SK-N-SH (cell line): ENCODE measurements at regions not wholly inside any gene's neighbourhood (a gene's known extent, or its start where the extent isn't known, plus 50 kb on each side); places are given as distances from the start of the nearest gene placed in this dataset.

Source experiments
- CTCF ChIA-PET: fragments of 300-600, 350-600 bp; formaldehyde crosslinking; extraction: SDS; loops from one replicate; lab custom pipeline; 2021; lab: Yijun Ruan, JAX
- POLR2A ChIA-PET: fragments of 350-600 bp; sonication (Branson Sonifier 250); formaldehyde crosslinking; extraction: SDS; loops from one replicate; lab custom pipeline; 2020; ENCODE audit warnings: antibody characterized with exemption, inconsistent platforms; lab: Yijun Ruan, JAX
- DNase-seq: peaks from one replicate; pipeline ENCODE4 v3.0.0; 2012
- H2AFZ ChIP-seq: fragments of 200-600 bp; sonication (generic); 2 replicates; pipeline ENCODE4 v1.8.1; 2016; ENCODE audit warnings: antibody characterized with exemption, mild to moderate bottlenecking, low read depth
- H3F3A ChIP-seq: fragments of 200-600 bp; sonication (generic); replicated peaks from 2 replicates; pipeline ENCODE3; 2016; ENCODE audit warnings: antibody characterized with exemption, mild to moderate bottlenecking; ENCODE audit not compliant: insufficient read depth
- H3K27ac ChIP-seq, 2 experiments: fragments of 200-500 bp in 1 of 2; fragments of 200-600 bp in 1 of 2; sonication (Bioruptor generic) in 1 of 2; sonication (generic), shearing (Covaris generic) in 1 of 2; 2 replicates each; pipeline versions ENCODE4 v1.5.1 to v1.6.1; 2014 to 2016; ENCODE audit warnings: low read depth in 2 of 2, inconsistent platforms in 1 of 2, low read length in 1 of 2, mild to moderate bottlenecking in 1 of 2, mixed read lengths in 1 of 2
- H3K27me3 ChIP-seq: fragments of 200-600 bp; sonication (generic), shearing (Covaris generic); 2 replicates; pipeline ENCODE4 v1.6.1; 2016; ENCODE audit warnings: mixed run types; ENCODE audit not compliant: insufficient read depth
- H3K36me3 ChIP-seq, 2 experiments: fragments of 200-500 bp in 1 of 2; fragments of 200-600 bp in 1 of 2; sonication (Bioruptor generic) in 1 of 2; sonication (generic) in 1 of 2; replicated peaks in 1 of 2; 2 replicates each; pipeline versions ENCODE3 to v1.5.1; 2014 to 2016; ENCODE audit warnings: low read length in 1 of 2, mild to moderate bottlenecking in 1 of 2; ENCODE audit not compliant: insufficient read depth in 2 of 2, control insufficient read depth in 1 of 2
- H3K4me1 ChIP-seq, 2 experiments: fragments of 200-500 bp in 1 of 2; fragments of 200-600 bp in 1 of 2; sonication (Bioruptor generic) in 1 of 2; sonication (generic), shearing (Covaris generic) in 1 of 2; 2 replicates each; pipeline versions ENCODE4 v1.5.1 to v1.6.1; 2014 to 2016; ENCODE audit warnings: low read depth in 1 of 2, low read length in 1 of 2, mixed run types in 1 of 2; ENCODE audit not compliant: insufficient read depth in 2 of 2, control insufficient read depth in 1 of 2
- H3K4me2 ChIP-seq: fragments of 200-600 bp; sonication (generic), shearing (Covaris generic); 2 replicates; pipeline ENCODE4 v1.6.1; 2017; ENCODE audit warnings: mixed run types
- H3K4me3 ChIP-seq, 2 experiments: fragments of 200-500 bp in 1 of 2; fragments of 200-600 bp in 1 of 2; sonication (Bioruptor generic) in 1 of 2; sonication (generic), shearing (Covaris generic) in 1 of 2; 2 replicates each; pipeline versions ENCODE4 v1.5.1 to v1.8.1; 2014 to 2016; ENCODE audit warnings: low read depth in 2 of 2, inconsistent platforms in 1 of 2, low read length in 1 of 2, mild to moderate bottlenecking in 1 of 2, mixed read lengths in 1 of 2, moderate library complexity in 1 of 2
- H3K79me2 ChIP-seq: fragments of 200-600 bp; sonication (generic); 2 replicates; pipeline ENCODE4 v1.8.1; 2017; ENCODE audit warnings: mild to moderate bottlenecking; ENCODE audit not compliant: insufficient read depth
- H3K9ac ChIP-seq: fragments of 200-600 bp; sonication (generic); 2 replicates; pipeline ENCODE4 v1.6.1; 2017; ENCODE audit warnings: mixed run types
- H3K9me2 ChIP-seq: fragments of 200-600 bp; sonication (generic); 2 replicates; pipeline ENCODE4 v1.6.1; 2017; ENCODE audit warnings: mixed run types
- H3K9me3 ChIP-seq: fragments of 200-600 bp; sonication (generic); 2 replicates; pipeline ENCODE4 v1.6.1; 2017; ENCODE audit warnings: mixed run types, mild to moderate bottlenecking, moderate library complexity
- H4K20me1 ChIP-seq: fragments of 200-600 bp; sonication (generic); 2 replicates; pipeline ENCODE4 v1.6.1; 2017; ENCODE audit warnings: mild to moderate bottlenecking, mixed run types; ENCODE audit not compliant: insufficient read depth
- CHD2 ChIP-seq: fragments of 150-350 bp; IDR thresholded peaks from 2 replicates; pipeline ENCODE4 v1.6.1; 2018; ENCODE audit warnings: low read length; ENCODE audit not compliant: partially characterized antibody
- EP300 ChIP-seq, 2 experiments: IDR thresholded peaks; 2 replicates each; pipeline versions ENCODE4 v1.4.0 to v1.6.1; 2012; ENCODE audit warnings: borderline replicate concordance in 1 of 2, low read depth in 1 of 2, low read length in 1 of 2
- FOSL2 ChIP-seq: IDR thresholded peaks from 2 replicates; pipeline ENCODE4 v1.4.0; 2012; ENCODE audit warnings: low read depth, mild to moderate bottlenecking, moderate library complexity, borderline replicate concordance
- FOXJ3 ChIP-seq: sonication (generic); formaldehyde crosslinking; IDR thresholded peaks from 2 replicates; pipeline ENCODE4 v1.5.1; 2020; ENCODE audit warnings: mild to moderate bottlenecking, missing genetic modification reagents
- FOXM1 ChIP-seq: IDR thresholded peaks from 2 replicates; pipeline ENCODE4 v1.4.0; 2012; ENCODE audit warnings: low read depth, mild to moderate bottlenecking
- MEF2A ChIP-seq: IDR thresholded peaks from 2 replicates; pipeline ENCODE4 v1.4.0; 2012; ENCODE audit warnings: low read depth, borderline replicate concordance
- NFIC ChIP-seq: IDR thresholded peaks from 2 replicates; pipeline ENCODE4 v1.4.0; 2012; ENCODE audit warnings: borderline replicate concordance
- NRF1 ChIP-seq: IDR thresholded peaks from 2 replicates; pipeline ENCODE4 v1.6.1; 2012; ENCODE audit warnings: low read depth, mild to moderate bottlenecking, low read length
- POLR2AphosphoS5 ChIP-seq: IDR thresholded peaks from 2 replicates; pipeline ENCODE4 v1.6.1; 2012; ENCODE audit warnings: low read depth, low read length
- RAD21 ChIP-seq: IDR thresholded peaks from 2 replicates; pipeline ENCODE4 v1.6.1; 2012; ENCODE audit warnings: mild to moderate bottlenecking, low read length
- RXRA ChIP-seq: IDR thresholded peaks from 2 replicates; pipeline ENCODE4 v1.4.0; 2012; ENCODE audit warnings: low read depth, mild to moderate bottlenecking, borderline replicate concordance
- SIN3A ChIP-seq: IDR thresholded peaks from 2 replicates; pipeline ENCODE4 v1.6.1; 2012; ENCODE audit warnings: low read depth, mild to moderate bottlenecking, low read length, moderate library complexity, borderline replicate concordance
- SMC3 ChIP-seq: IDR thresholded peaks from 2 replicates; pipeline ENCODE4 v1.6.1; 2012; ENCODE audit warnings: low read depth, low read length, improper control_type of control experiment
- TAF1 ChIP-seq: IDR thresholded peaks from 2 replicates; pipeline ENCODE4 v1.6.1; 2012; ENCODE audit warnings: low read depth, mild to moderate bottlenecking, low read length, moderate library complexity, borderline replicate concordance
- TEAD4 ChIP-seq: IDR thresholded peaks from 2 replicates; pipeline ENCODE4 v1.4.0; 2012; ENCODE audit warnings: mild to moderate bottlenecking, borderline replicate concordance; ENCODE audit not compliant: insufficient read depth
- YY1 ChIP-seq: IDR thresholded peaks from 2 replicates; pipeline ENCODE4 v1.4.0; 2012; ENCODE audit warnings: low read depth, mild to moderate bottlenecking
- WGBS: methylation state at CpG from one replicate; pipeline ENCODE4 v1.1.6; 2017; ENCODE audit warnings: low lambda C conversion rate; 5-methylcytosine and 5-hydroxymethylcytosine counted together
- TF ChIP-seq, protein P1 (sequence below): fragments of 150-350 bp; IDR thresholded peaks from 2 replicates; pipeline ENCODE4 v1.6.1; 2016; ENCODE audit warnings: mild to moderate bottlenecking, low read depth, low read length
- TF ChIP-seq, protein P2 (sequence below): fragments of 150-350 bp; IDR thresholded peaks from 2 replicates; pipeline ENCODE4 v1.6.1; 2017; ENCODE audit warnings: antibody characterized with exemption, low read length, low read depth, borderline replicate concordance
- TF ChIP-seq, protein P3 (sequence below): IDR thresholded peaks from 2 replicates; pipeline ENCODE4 v1.4.0; 2012; ENCODE audit warnings: low read depth, borderline replicate concordance

DNA sequence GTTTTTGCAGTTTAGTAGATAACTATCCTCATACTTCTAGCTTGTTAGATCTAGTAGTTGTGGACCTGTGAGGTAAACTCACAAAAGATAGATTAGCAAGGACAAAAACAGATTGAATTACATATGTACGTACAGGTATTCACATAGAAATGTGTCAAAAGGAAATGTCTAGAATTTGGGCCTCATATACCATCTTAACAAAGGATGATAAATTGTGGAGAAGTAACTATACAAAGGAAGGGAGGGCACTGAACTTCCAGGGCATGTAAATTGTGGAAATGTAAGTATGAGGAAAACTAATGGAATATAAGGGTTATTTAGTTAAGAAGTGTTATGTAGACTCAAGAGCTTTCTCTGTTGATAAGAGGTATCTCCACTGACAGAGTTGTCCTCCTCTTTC lies 477.3 kb downstream of the KCNJ2 start:
- H3K4me3 ChIP-seq = no peak overlapping the region
- H3K27ac ChIP-seq = no peak overlapping the region
- no peaks in the 10 kb centered on the region for H3K36me3 ChIP-seq
- no peaks in the 10 kb centered on the region for H3F3A ChIP-seq
- ChIA-PET CTCF (interaction anchor here (0.8 to 5.5 kb wide), 3 partner anchors 10 to 120 kb away, joined by 3 to 23 read pairs (median 3); no protein-coding TSS in a partner anchor), POLR2A (no interaction called here)
- WGBS = 74% methylated on average over 1 of the region's 1 CpG
- H3K9me2 ChIP-seq = no peaks in the 10 kb centered on the region
- no peak for DNase-seq
- no peak overlapping the region for H2AFZ ChIP-seq
- no peaks in the 10 kb centered on the region for H4K20me1 ChIP-seq
- H3K9ac ChIP-seq = no peak overlapping the region
- no peak overlapping the region for H3K4me2 ChIP-seq
- no peaks in the 10 kb centered on the region for H3K79me2 ChIP-seq
- no peaks in the 10 kb centered on the region for H3K4me1 ChIP-seq
- TF ChIP-seq RXRA (no peak), FOXM1 (no peak), TAF1 (no peak)
- H3K27me3 ChIP-seq = no peaks in the 10 kb centered on the region
- no peaks in the 10 kb centered on the region for H3K9me3 ChIP-seq

DNA sequence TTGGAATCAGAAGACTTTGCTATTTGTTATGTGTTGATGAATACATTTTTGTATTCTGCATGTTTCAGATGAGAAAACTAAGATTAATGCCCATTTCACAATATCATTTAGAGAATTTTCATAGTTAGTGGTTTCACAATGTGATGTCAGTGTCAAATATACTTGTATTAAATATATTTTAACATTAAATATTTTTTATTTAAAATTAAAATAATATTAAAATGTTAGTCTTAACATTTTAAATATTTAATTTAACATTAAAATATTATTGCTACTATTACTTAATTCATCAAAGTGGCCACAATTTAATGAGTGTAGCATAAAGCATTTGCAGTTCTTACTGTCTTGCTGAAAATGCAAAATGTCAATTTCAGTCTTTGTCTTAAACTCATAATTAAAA lies 478.8 kb downstream of the KCNJ2 start:
- Histone ChIP-seq H3K79me2 (no peaks in the 10 kb centered on the region), H2AFZ (no peak overlapping the region), H3K9me2 (no peaks in the 10 kb centered on the region), H3K9me3 (no peaks in the 10 kb centered on the region), H3K36me3 (no peaks in the 10 kb centered on the region), H3K27me3 (no peaks in the 10 kb centered on the region), H3F3A (no peaks in the 10 kb centered on the region), H3K27ac (no peak overlapping the region), H3K4me2 (no peak overlapping the region), H4K20me1 (no peaks in the 10 kb centered on the region), H3K9ac (no peak overlapping the region), H3K4me3 (no peak overlapping the region), H3K4me1 (no peaks in the 10 kb centered on the region)
- no peak for DNase-seq
- ChIA-PET CTCF (interaction anchor here (0.9 to 1.6 kb wide), 2 partner anchors 18 to 27 kb away, joined by 3 to 6 read pairs; no protein-coding TSS in a partner anchor), POLR2A (no interaction called here)
- TF ChIP-seq, protein P1, sequence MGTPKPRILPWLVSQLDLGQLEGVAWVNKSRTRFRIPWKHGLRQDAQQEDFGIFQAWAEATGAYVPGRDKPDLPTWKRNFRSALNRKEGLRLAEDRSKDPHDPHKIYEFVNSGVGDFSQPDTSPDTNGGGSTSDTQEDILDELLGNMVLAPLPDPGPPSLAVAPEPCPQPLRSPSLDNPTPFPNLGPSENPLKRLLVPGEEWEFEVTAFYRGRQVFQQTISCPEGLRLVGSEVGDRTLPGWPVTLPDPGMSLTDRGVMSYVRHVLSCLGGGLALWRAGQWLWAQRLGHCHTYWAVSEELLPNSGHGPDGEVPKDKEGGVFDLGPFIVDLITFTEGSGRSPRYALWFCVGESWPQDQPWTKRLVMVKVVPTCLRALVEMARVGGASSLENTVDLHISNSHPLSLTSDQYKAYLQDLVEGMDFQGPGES = no peak
- TF ChIP-seq, protein P2, sequence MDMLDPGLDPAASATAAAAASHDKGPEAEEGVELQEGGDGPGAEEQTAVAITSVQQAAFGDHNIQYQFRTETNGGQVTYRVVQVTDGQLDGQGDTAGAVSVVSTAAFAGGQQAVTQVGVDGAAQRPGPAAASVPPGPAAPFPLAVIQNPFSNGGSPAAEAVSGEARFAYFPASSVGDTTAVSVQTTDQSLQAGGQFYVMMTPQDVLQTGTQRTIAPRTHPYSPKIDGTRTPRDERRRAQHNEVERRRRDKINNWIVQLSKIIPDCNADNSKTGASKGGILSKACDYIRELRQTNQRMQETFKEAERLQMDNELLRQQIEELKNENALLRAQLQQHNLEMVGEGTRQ = no peak
- TF ChIP-seq NRF1 (no peak), TEAD4 (no peak), MEF2A (no peak), YY1 (no peak), CHD2 (no peak), SIN3A (no peak), FOXJ3 (CRISPR knock-in tag) (no peak), SMC3 (no peak), FOSL2 (no peak), RAD21 (no peak), NFIC (no peak), POLR2AphosphoS5 (no peak), EP300 (IDR thresholded peaks at IDR 0.05; ENCODE audit: borderline replicate concordance in 1 of 2, low read depth in 1 of 2, low read length in 1 of 2) (no peak)
- TF ChIP-seq, protein P3, sequence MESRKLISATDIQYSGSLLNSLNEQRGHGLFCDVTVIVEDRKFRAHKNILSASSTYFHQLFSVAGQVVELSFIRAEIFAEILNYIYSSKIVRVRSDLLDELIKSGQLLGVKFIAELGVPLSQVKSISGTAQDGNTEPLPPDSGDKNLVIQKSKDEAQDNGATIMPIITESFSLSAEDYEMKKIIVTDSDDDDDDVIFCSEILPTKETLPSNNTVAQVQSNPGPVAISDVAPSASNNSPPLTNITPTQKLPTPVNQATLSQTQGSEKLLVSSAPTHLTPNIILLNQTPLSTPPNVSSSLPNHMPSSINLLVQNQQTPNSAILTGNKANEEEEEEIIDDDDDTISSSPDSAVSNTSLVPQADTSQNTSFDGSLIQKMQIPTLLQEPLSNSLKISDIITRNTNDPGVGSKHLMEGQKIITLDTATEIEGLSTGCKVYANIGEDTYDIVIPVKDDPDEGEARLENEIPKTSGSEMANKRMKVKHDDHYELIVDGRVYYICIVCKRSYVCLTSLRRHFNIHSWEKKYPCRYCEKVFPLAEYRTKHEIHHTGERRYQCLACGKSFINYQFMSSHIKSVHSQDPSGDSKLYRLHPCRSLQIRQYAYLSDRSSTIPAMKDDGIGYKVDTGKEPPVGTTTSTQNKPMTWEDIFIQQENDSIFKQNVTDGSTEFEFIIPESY = no peak
